K562 (cell line): ENCODE measurements at regions not wholly inside any gene's neighbourhood (a gene's known extent, or its start where the extent isn't known, plus 50 kb on each side); places are given as distances from the start of the nearest gene placed in this dataset.

Source experiments
- CEBPB ChIP-seq: fragments of 450-650 bp; IDR thresholded peaks from 2 replicates; pipeline ENCODE4 v1.6.1; 2016; ENCODE audit warnings: missing genetic modification characterization, missing compliant biosample characterization
- CTCF ChIP-seq, 3 experiments: IDR thresholded peaks in 2 of 3; conservative IDR thresholded peaks in 1 of 3; 2 replicates each; pipeline ENCODE4 v1.5.1; 2011 to 2012; ENCODE audit warnings: low read length in 3 of 3, mild to moderate bottlenecking in 3 of 3, control low read depth in 2 of 3, improper control_type of control experiment in 1 of 3, inconsistent platforms in 1 of 3, low read depth in 1 of 3, mixed read lengths in 1 of 3, moderate library complexity in 1 of 3; ENCODE audit not compliant: insufficient read depth in 2 of 3
- ESRRB ChIP-seq: fragments of 250-450 bp; sonication (Bioruptor Pico); IDR thresholded peaks from 2 replicates; pipeline ENCODE4 v1.5.0; 2020; ENCODE audit warnings: mild to moderate bottlenecking, moderate library complexity, borderline replicate concordance
- HCFC1 ChIP-seq: IDR thresholded peaks from 2 replicates; pipeline ENCODE4 v1.6.1; 2012; ENCODE audit warnings: low read depth, low read length, improper control_type of control experiment
- MYNN ChIP-seq, 2 experiments: sonication (generic); formaldehyde crosslinking in 1 of 2; IDR thresholded peaks; 2 replicates each; pipeline versions ENCODE4 v1.5.0 to v1.6.1; 2016 to 2020; ENCODE audit warnings: antibody characterized with exemption in 1 of 2, missing genetic modification reagents in 1 of 2
- TFAM ChIP-seq: fragments of 250-450 bp; sonication (Bioruptor Pico); conservative IDR thresholded peaks from 2 replicates; pipeline ENCODE4 v1.5.0; 2021; ENCODE audit warnings: mild to moderate bottlenecking, moderate library complexity
- ZNF639 ChIP-seq, 2 experiments: fragments of 200-800 bp in 1 of 2; sonication (Bioruptor generic) in 1 of 2; sonication (generic) in 1 of 2; formaldehyde crosslinking in 1 of 2; IDR thresholded peaks in 1 of 2; conservative IDR thresholded peaks in 1 of 2; 2 replicates each; pipeline versions ENCODE4 v1.5.0 to v1.6.1; 2016 to 2020; ENCODE audit warnings: missing compliant biosample characterization in 1 of 2, missing genetic modification characterization in 1 of 2, missing genetic modification reagents in 1 of 2

GRCh38 chr21:34198231-34199120 lies 125.1 kb downstream of the MRPS6 start:
- no peak for TF ChIP-seq ZNF639 (CRISPR knock-in tag; conservative IDR thresholded peaks at IDR 0.05 in 1 of 2, IDR thresholded peaks at IDR 0.05 in 1 of 2)
- TF ChIP-seq HCFC1: no peak
- no peak for TF ChIP-seq MYNN (IDR thresholded peaks at IDR 0.05)
- no peak for TF ChIP-seq MYNN (CRISPR knock-in tag; IDR thresholded peaks at IDR 0.05)
- TF ChIP-seq CTCF (IDR thresholded peaks at IDR 0.05 in 2 of 3, conservative IDR thresholded peaks at IDR 0.05 in 1 of 3; ENCODE audit: insufficient read depth in 2 of 3, low read depth in 1 of 3, low read length in 3 of 3): no peak
- TF ChIP-seq CEBPB (tag): no peak
- TF ChIP-seq ESRRB (CRISPR knock-in tag): no peak
- TF ChIP-seq TFAM (CRISPR knock-in tag): no peak
